ENCODE measurements at regions not wholly inside any gene's neighbourhood (a gene's known extent, or its start where the extent isn't known, plus 50 kb on each side); places are given as distances from the start of the nearest gene placed in this dataset.
A peak's percentile ranks its signal among the peaks of the same experiment; 100 is the strongest.

DNA sequence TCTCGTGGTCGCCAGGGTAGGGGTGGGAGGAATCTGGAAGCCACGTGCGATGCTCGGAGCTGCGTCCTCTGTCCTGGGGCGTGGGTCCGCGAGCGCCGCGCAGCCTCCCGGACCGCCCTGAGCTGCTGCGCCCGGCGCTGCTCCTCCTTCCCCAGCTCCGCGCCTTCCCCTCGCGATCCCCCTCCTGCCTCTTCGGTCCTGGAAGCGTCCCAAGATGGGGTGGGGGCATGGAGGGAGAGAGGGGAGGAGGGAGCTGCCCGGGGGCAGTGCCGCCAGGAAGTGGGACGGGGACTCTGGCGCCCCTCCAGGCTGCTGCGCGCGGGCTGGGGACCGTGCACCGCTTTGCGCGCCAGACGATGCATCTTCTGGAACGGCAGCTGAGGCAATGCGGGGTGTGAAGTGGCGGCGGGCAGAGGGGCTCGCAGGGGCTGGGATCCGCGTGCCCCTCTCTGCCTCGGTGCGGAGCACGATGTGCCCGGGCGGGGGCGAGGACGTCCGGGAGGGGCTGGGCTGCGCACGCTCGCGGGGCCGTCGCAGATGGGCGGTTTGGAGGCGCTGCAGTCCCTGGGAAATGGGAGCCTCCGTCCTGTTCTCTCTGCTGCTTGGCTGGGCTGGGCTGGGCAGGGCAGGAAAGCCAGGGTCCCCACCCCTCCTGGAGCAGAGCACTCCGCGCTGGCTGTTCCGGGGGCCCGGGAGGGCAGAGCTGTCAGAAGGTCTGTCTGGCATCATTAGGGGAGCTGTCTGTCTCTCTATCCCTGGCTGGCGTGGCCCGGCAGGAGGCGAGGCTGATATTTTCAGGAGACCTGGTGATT, 388.0 kb downstream of the SEC14L1 start:
- no peaks in the 10 kb centered on the region for H3K36me3 ChIP-seq (replicated peaks in 1 of 2; ENCODE audit: control insufficient read depth in 1 of 2, insufficient read depth in 2 of 2, low read length in 2 of 2)
- peaks cover 8 to 66% of the 10 kb centered on the region in 2 experiments; a peak in 4 of 5 replicates for H3K27me3 ChIP-seq (ENCODE audit: control insufficient read depth in 1 of 2, insufficient read depth in 2 of 2, low read length in 2 of 2)
- H3K9ac ChIP-seq (ENCODE audit: insufficient read depth, low read depth, low read length), result no peak overlapping the region
- 7% methylated on average over 38 of the region's 66 CpGs for WGBS (ENCODE audit: low lambda C conversion rate)
- ATAC-seq, result peak; percentile 83
- POLR2A ChIA-PET, result no interaction called here
- peaks cover under 1% of the 10 kb centered on the region; the same call in 1 of the 2 replicates for H3K9me3 ChIP-seq (ENCODE audit: low read length)
- no peak overlapping the region for H3K27ac ChIP-seq (ENCODE audit: extremely low read length, insufficient read depth, low read length)
- no peaks in the 10 kb centered on the region for H3K79me2 ChIP-seq (ENCODE audit: insufficient read depth, low read length)
- FAIRE-seq, result no peak
- no TSS peak for BruUV-seq (replicated peaks)
- no peak for DNase-seq (ENCODE audit: low spot score)
- intact Hi-C loops (cut with micrococcal nuclease; ENCODE audit: unreplicated experiment), result no loop called here
- in situ Hi-C loops (cut with HindIII; ENCODE audit: extremely low pct_ligation_motif_present, low pct_unique_long_range_greater_than_20kb), result no loop called here
- H3K4me2 ChIP-seq (ENCODE audit: low read depth, low read length), result peak overlapping the region; percentile 71
- H2AFZ ChIP-seq (ENCODE audit: low read length), result no peak overlapping the region
- no peaks in the 10 kb centered on the region for H4K20me1 ChIP-seq (ENCODE audit: insufficient read depth, low read length)
- CTCF ChIA-PET (ENCODE audit: low intra/inter-chr PET ratio, low total read pairs), result no interaction called here
- peaks cover 24% of the 10 kb centered on the region for H3K4me1 ChIP-seq (ENCODE audit: insufficient read depth, low read length)
- H3K4me3 ChIP-seq (replicated peaks in 1 of 3; ENCODE audit: insufficient read depth in 1 of 3, low read depth in 2 of 3, low read length in 3 of 3), result peak overlapping the region; percentile 31 to 66 (median 53); a peak in 5 of 6 replicates
- TF ChIP-seq SPEN (CRISPR knock-in tag; IDR thresholded peaks at IDR 0.05; ENCODE audit: low read depth) (0 out of 2 replicates have a peak, but pooled peaks have one; percentile 27), ETV5 (CRISPR knock-in tag; IDR thresholded peaks at IDR 0.05; ENCODE audit: borderline replicate concordance) (peak; percentile 53; the same call in 1 of the 2 replicates), NCOA5 (CRISPR knock-in tag; IDR thresholded peaks at IDR 0.05) (no peak), CHD2 (IDR thresholded peaks at IDR 0.05; ENCODE audit: low read depth, low read length) (no peak), RAD21 (CRISPR knock-in tag; IDR thresholded peaks at IDR 0.05) (no peak), CREB1 (IDR thresholded peaks at IDR 0.05) (no peak), CREB1 (CRISPR knock-in tag; IDR thresholded peaks at IDR 0.05) (no peak), ELF3 (CRISPR knock-in tag; IDR thresholded peaks at IDR 0.05) (0 out of 2 replicates have a peak, but pooled peaks have one; percentile 24), FOXJ3 (CRISPR knock-in tag; IDR thresholded peaks at IDR 0.05; ENCODE audit: borderline replicate concordance) (no peak), NCOA1 (CRISPR knock-in tag; IDR thresholded peaks at IDR 0.05) (no peak), NFYC (CRISPR knock-in tag; IDR thresholded peaks at IDR 0.05) (no peak), ZNF782 (CRISPR knock-in tag; IDR thresholded peaks at IDR 0.05; ENCODE audit: borderline replicate concordance) (no peak), TAF15 (IDR thresholded peaks at IDR 0.05; ENCODE audit: low read depth, low read length, poor library complexity, severe bottlenecking) (no peak), NPAS2 (CRISPR knock-in tag; IDR thresholded peaks at IDR 0.05; ENCODE audit: borderline replicate concordance) (no peak), ZNF879 (CRISPR knock-in tag; IDR thresholded peaks at IDR 0.05) (no peak), PHF21A (CRISPR knock-in tag; IDR thresholded peaks at IDR 0.05) (0 out of 2 replicates have a peak, but pooled peaks have one; percentile 32), ELF4 (CRISPR knock-in tag; IDR thresholded peaks at IDR 0.05; ENCODE audit: borderline replicate concordance) (no peak), KAT8 (CRISPR knock-in tag; IDR thresholded peaks at IDR 0.05) (no peak)
- TF ChIP-seq, protein P1, sequence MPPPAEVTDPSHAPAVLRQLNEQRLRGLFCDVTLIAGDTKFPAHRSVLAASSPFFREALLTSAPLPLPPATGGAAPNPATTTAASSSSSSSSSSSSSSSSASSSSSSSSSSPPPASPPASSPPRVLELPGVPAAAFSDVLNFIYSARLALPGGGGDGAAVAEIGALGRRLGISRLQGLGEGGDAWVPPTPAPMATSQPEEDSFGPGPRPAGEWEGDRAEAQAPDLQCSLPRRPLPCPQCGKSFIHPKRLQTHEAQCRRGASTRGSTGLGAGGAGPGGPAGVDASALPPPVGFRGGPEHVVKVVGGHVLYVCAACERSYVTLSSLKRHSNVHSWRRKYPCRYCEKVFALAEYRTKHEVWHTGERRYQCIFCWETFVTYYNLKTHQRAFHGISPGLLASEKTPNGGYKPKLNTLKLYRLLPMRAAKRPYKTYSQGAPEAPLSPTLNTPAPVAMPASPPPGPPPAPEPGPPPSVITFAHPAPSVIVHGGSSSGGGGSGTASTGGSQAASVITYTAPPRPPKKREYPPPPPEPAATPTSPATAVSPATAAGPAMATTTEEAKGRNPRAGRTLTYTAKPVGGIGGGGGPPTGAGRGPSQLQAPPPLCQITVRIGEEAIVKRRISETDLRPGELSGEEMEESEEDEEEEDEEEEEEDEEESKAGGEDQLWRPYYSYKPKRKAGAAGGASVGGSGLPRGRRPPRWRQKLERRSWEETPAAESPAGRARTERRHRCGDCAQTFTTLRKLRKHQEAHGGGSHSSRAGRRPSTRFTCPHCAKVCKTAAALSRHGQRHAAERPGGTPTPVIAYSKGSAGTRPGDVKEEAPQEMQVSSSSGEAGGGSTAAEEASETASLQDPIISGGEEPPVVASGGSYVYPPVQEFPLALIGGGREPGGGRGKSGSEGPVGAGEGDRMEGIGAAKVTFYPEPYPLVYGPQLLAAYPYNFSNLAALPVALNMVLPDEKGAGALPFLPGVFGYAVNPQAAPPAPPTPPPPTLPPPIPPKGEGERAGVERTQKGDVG (CRISPR knock-in tag; IDR thresholded peaks at IDR 0.05; ENCODE audit: borderline replicate concordance), result no peak
- TF ChIP-seq, protein P2, sequence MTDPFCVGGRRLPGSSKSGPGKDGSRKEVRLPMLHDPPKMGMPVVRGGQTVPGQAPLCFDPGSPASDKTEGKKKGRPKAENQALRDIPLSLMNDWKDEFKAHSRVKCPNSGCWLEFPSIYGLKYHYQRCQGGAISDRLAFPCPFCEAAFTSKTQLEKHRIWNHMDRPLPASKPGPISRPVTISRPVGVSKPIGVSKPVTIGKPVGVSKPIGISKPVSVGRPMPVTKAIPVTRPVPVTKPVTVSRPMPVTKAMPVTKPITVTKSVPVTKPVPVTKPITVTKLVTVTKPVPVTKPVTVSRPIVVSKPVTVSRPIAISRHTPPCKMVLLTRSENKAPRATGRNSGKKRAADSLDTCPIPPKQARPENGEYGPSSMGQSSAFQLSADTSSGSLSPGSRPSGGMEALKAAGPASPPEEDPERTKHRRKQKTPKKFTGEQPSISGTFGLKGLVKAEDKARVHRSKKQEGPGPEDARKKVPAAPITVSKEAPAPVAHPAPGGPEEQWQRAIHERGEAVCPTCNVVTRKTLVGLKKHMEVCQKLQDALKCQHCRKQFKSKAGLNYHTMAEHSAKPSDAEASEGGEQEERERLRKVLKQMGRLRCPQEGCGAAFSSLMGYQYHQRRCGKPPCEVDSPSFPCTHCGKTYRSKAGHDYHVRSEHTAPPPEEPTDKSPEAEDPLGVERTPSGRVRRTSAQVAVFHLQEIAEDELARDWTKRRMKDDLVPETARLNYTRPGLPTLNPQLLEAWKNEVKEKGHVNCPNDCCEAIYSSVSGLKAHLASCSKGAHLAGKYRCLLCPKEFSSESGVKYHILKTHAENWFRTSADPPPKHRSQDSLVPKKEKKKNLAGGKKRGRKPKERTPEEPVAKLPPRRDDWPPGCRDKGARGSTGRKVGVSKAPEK (CRISPR knock-in tag; IDR thresholded peaks at IDR 0.05; ENCODE audit: borderline replicate concordance), result peak; percentile 80; the same call in 1 of the 2 replicates

All from HepG2 (cell line).